CD4-positive, alpha-beta T cell (primary cell): ENCODE measurements at regions not wholly inside any gene's neighbourhood (a gene's known extent, or its start where the extent isn't known, plus 50 kb on each side); places are given as distances from the start of the nearest gene placed in this dataset.

Source experiments
- ATAC-seq: fragments of 200-7000 bp; cut with Tn5 transposase; one replicate; pipeline ENCODE4 v1.10.0; 2022; ENCODE audit warnings: mild to moderate bottlenecking; ENCODE audit not compliant: poor library complexity
- CTCF ChIA-PET: fragments of 350-600 bp; sonication (Branson Sonifier 250); formaldehyde crosslinking; loops from one replicate; lab custom pipeline; 2021; ENCODE audit warnings: antibody characterized with exemption, inconsistent platforms; lab: Charles Lee
- POLR2A ChIA-PET: fragments of 350-600 bp; sonication (Branson Sonifier 250); formaldehyde crosslinking; loops from one replicate; lab custom pipeline; 2021; ENCODE audit warnings: antibody characterized with exemption, inconsistent platforms; lab: Charles Lee
- DNase-seq, 14 experiments: peaks; one replicate each; pipeline ENCODE4 v3.0.0-alpha.2; 2013 to 2020; ENCODE audit warnings: mixed read lengths in 2 of 14
- H3K27ac ChIP-seq, 2 donors: one replicate each; pipeline versions ENCODE4 v1.5.1 to v1.7.0; 2013; ENCODE audit warnings: low read length in 2 of 2, low read depth in 1 of 2, mild to moderate bottlenecking in 1 of 2
- H3K27me3 ChIP-seq, 2 experiments: 1 replicate in 1 of 2; 2 replicates in 1 of 2; pipeline versions ENCODE4 v1.6.1 to v1.7.0; 2013; ENCODE audit warnings: low read length in 2 of 2, control low read depth in 1 of 2, mild to moderate bottlenecking in 1 of 2, moderate library complexity in 1 of 2; ENCODE audit not compliant: insufficient read depth in 2 of 2, control insufficient read depth in 1 of 2
- H3K36me3 ChIP-seq: one replicate; pipeline ENCODE4 v1.6.1; 2013; ENCODE audit warnings: low read length, control low read depth; ENCODE audit not compliant: insufficient read depth
- H3K4me1 ChIP-seq: one replicate; pipeline ENCODE4 v1.6.1; 2013; ENCODE audit warnings: low read length, control low read depth; ENCODE audit not compliant: insufficient read depth
- H3K4me3 ChIP-seq: one replicate; pipeline ENCODE4 v1.5.1; 2013; ENCODE audit warnings: mild to moderate bottlenecking, low read length, moderate library complexity
- H3K9me3 ChIP-seq, 2 experiments: 1 replicate in 1 of 2; 2 replicates in 1 of 2; pipeline versions ENCODE4 v1.6.1 to v1.7.0; 2013; ENCODE audit warnings: low read length in 2 of 2, mild to moderate bottlenecking in 2 of 2, control low read depth in 1 of 2, moderate library complexity in 1 of 2; ENCODE audit not compliant: control insufficient read depth in 1 of 2, insufficient read depth in 1 of 2
- H3K27ac Mint-ChIP-seq: one replicate; pipeline ENCODE4 v1.8.0; 2020; ENCODE audit warnings: mixed read lengths
- H3K27me3 Mint-ChIP-seq: one replicate; pipeline ENCODE4 v1.8.0; 2021; ENCODE audit warnings: mixed read lengths
- H3K36me3 Mint-ChIP-seq: one replicate; pipeline ENCODE4 v1.8.0; 2021; ENCODE audit warnings: low read depth, mixed read lengths
- H3K4me1 Mint-ChIP-seq: one replicate; pipeline ENCODE4 v1.8.0; 2021; ENCODE audit warnings: low read depth, mixed read lengths
- H3K4me3 Mint-ChIP-seq: one replicate; pipeline ENCODE4 v1.8.0; 2020; ENCODE audit warnings: mild to moderate bottlenecking, mixed read lengths
- H3K9me3 Mint-ChIP-seq: one replicate; pipeline ENCODE4 v1.8.0; 2020; ENCODE audit warnings: mixed read lengths
- intact Hi-C, 2 experiments: fragments of 100-400 bp; cut with DNase I in 1 of 2; cut with micrococcal nuclease in 1 of 2; formaldehyde crosslinking; loops; one replicate each; pipeline versions ENCODE4 v1.15.1 to v1.9.0; 2023 to 2025; cut with DNase I, micrococcal nuclease
- TF ChIP-seq, protein P1 (sequence below): fragments of 200-600 bp; IDR thresholded peaks from one replicate; pipeline ENCODE4 v1.8.0; 2022; ENCODE audit warnings: antibody characterized with exemption, mild to moderate bottlenecking

DNA sequence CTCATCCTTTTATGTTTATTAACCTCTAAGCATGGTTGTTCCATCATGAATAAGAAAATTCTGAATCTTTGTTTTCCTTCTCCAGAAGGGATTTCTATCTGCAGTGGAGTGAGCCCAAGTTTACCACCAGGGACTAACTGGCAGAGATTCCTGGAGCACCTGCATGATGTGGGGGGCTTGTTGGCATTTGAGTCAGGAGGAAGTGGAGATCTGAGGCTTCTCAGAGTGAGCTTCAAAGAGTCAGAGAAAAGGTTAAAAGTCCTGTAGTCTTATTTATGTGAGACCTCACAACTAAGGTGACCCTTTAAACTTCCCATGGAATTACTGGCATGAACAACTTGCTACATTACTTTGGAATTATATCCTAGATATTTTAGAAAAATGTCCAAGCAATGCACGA, 138.1 kb upstream of the SLC24A3 start:
- H3K36me3 Mint-ChIP-seq: no peaks in the 10 kb centered on the region
- ChIA-PET POLR2A (no interaction called here), CTCF (no interaction called here)

DNA sequence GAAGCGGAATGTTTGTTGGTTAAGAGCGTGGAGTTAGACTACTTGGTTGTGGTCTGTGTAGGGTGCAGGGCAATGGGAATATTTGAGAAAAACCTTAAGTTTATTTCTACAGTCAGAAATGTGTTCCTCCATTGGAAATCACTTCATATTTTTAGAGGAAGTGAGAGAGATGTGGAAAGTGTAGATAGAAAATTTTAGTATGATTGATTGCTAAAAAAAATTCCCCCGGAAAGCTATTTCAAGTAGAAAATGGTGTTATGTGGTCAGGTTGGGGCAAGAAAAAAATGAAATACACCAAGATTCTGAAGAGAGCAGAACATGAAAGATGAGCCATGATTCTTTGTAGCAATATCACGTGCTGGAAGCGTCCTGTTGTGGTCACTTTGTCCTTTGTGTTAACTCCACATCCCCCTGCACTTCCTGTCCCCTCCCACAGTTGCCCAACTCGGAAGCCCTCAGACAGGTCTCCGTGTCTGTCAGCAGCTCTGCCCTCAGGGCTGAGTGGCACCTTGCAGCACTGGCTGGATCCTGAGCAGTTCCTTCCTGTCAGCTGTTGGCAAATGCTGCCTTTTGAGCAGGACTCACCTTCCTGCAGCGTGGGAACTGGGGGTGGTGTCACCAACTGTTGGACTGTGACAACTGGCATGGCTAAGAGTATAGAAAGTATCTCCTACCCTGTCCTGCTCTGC, 137.5 kb upstream of the SLC24A3 start:
- intact Hi-C loops: no loop called here
- Histone ChIP-seq H3K4me3 (no peak overlapping the region), H3K36me3 (no peaks in the 10 kb centered on the region), H3K4me1 (no peaks in the 10 kb centered on the region), H3K9me3 (peaks cover 0 to 6% of the 10 kb centered on the region in 2 experiments), H3K27ac (no peak overlapping the region), H3K27me3 (no peaks in the 10 kb centered on the region)
- ChIA-PET CTCF (no interaction called here), POLR2A (no interaction called here)
- ATAC-seq (no peak), DNase-seq (peak in 4 of 14 experiments; percentile 2 to 36 (median 20))
- H3K27me3 Mint-ChIP-seq: no peaks in the 10 kb centered on the region
- H3K4me1 Mint-ChIP-seq: no peaks in the 10 kb centered on the region
- no peak overlapping the region for H3K27ac Mint-ChIP-seq
- no peak overlapping the region for H3K4me3 Mint-ChIP-seq
- no peaks in the 10 kb centered on the region for H3K36me3 Mint-ChIP-seq
- no peaks in the 10 kb centered on the region for H3K9me3 Mint-ChIP-seq
- TF ChIP-seq, protein P1, sequence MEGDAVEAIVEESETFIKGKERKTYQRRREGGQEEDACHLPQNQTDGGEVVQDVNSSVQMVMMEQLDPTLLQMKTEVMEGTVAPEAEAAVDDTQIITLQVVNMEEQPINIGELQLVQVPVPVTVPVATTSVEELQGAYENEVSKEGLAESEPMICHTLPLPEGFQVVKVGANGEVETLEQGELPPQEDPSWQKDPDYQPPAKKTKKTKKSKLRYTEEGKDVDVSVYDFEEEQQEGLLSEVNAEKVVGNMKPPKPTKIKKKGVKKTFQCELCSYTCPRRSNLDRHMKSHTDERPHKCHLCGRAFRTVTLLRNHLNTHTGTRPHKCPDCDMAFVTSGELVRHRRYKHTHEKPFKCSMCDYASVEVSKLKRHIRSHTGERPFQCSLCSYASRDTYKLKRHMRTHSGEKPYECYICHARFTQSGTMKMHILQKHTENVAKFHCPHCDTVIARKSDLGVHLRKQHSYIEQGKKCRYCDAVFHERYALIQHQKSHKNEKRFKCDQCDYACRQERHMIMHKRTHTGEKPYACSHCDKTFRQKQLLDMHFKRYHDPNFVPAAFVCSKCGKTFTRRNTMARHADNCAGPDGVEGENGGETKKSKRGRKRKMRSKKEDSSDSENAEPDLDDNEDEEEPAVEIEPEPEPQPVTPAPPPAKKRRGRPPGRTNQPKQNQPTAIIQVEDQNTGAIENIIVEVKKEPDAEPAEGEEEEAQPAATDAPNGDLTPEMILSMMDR: no peak

More for the DNA sequence above, 138.1 kb upstream of the SLC24A3 start:
- Histone ChIP-seq H3K4me1 (no peaks in the 10 kb centered on the region), H3K36me3 (no peaks in the 10 kb centered on the region), H3K27me3 (no peaks in the 10 kb centered on the region), H3K9me3 (peaks cover 0 to 6% of the 10 kb centered on the region in 2 experiments), H3K27ac (no peak overlapping the region), H3K4me3 (no peak overlapping the region)
- no peaks in the 10 kb centered on the region for H3K4me1 Mint-ChIP-seq
- H3K27me3 Mint-ChIP-seq: no peaks in the 10 kb centered on the region
- TF ChIP-seq, protein P1: no peak
- H3K27ac Mint-ChIP-seq: no peak overlapping the region
- H3K4me3 Mint-ChIP-seq: no peak overlapping the region
- no peaks in the 10 kb centered on the region for H3K9me3 Mint-ChIP-seq
- DNase-seq (no peak), ATAC-seq (no peak)
- intact Hi-C loops: no loop called here

DNA sequence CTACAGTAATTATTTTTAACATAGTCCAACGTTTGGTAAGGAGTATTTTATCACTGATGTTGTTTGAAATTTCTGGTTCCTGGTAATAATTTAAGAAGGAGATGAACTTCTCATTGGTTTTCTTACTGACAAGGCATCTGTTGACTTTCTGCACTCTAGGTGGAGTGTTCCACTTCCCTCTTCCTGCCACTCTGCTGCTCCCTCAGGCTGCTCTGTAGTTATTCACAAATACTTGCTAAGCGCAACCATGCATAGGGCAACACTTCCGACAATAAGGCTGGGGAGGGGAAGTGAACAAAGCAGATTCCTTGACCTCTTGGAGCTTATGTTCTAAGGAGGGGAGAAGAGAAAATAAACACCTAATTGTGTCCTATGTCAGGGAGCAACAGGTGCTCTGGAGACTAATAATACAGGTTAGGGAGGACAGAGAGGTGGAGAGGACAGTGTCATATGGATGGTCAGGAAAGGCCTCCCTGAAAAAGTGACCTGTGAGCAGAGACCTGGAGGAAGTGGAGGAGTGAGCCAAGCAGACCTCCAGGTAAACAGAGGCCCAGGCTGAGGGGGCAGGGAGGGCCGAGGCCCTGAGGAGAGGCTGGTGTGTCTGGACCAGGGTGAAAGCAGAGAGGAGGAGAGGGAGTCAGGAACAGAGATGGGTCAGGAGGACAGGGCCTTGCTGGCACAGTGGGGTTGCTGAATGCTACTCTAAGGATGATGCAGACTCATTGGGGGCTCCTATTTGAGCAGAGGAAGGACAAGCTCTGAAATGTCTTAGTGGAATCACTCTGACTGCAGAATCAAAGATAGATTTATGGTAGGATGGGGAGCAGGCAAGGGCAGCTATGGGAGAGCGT, 134.8 kb upstream of the SLC24A3 start:
- DNase-seq (no peak), ATAC-seq (no peak)
- intact Hi-C loops: no loop called here
- H3K4me1 ChIP-seq: no peaks in the 10 kb centered on the region
- H3K4me3 ChIP-seq: no peak overlapping the region
- H3K9me3 ChIP-seq: peaks cover 0 to 6% of the 10 kb centered on the region in 2 experiments
- Mint-ChIP-seq H3K36me3 (no peaks in the 10 kb centered on the region), H3K4me1 (no peaks in the 10 kb centered on the region), H3K27ac (no peak overlapping the region), H3K27me3 (no peaks in the 10 kb centered on the region), H3K9me3 (no peaks in the 10 kb centered on the region), H3K4me3 (no peak overlapping the region)
- H3K27ac ChIP-seq: no peak overlapping the region
- TF ChIP-seq, protein P1: no peak
- ChIA-PET CTCF (no interaction called here), POLR2A (no interaction called here)
- no peaks in the 10 kb centered on the region for H3K27me3 ChIP-seq
- H3K36me3 ChIP-seq: no peaks in the 10 kb centered on the region
